Fibroblast of gingiva (primary cell): ENCODE measurements at regions not wholly inside any gene's neighbourhood (a gene's known extent, or its start where the extent isn't known, plus 50 kb on each side); places are given as distances from the start of the nearest gene placed in this dataset.
"Not testable (repeated sequence)": the region's sequence is repeated elsewhere in the genome, so short reads cannot be mapped to it uniquely, and the experiment has no call there.

ENCODE experiments used
- DNase-seq: peaks from one replicate; pipeline ENCODE4 v3.0.0-alpha.2; 2011; ENCODE audit warnings: low read depth

- peak; percentile 16 for DNase-seq
Observed at GRCh38 chr4:23022032-23022431, 329.3 kb downstream of the GBA3 start.

GRCh38 chr4:23021040-23021439 is 328.3 kb downstream of the GBA3 start:
- no peak for DNase-seq

- not testable (repeated sequence) for DNase-seq
Observed at GRCh38 chr4:23020399-23020798, 327.7 kb downstream of the GBA3 start.

GRCh38 chr4:23016981-23017380 is 324.2 kb downstream of the GBA3 start:
- DNase-seq = no peak

- DNase-seq = no peak
Observed at GRCh38 chr4:23015821-23016220, 323.1 kb downstream of the GBA3 start.

- DNase-seq = no peak
Observed at GRCh38 chr4:23009093-23009492, 316.4 kb downstream of the GBA3 start.

GRCh38 chr4:23006756-23007155 is 314.0 kb downstream of the GBA3 start:
- DNase-seq = no peak

- no peak for DNase-seq
Observed at GRCh38 chr4:23005691-23006090, 313.0 kb downstream of the GBA3 start.

- DNase-seq = no peak
Observed at GRCh38 chr4:23001478-23001877, 308.7 kb downstream of the GBA3 start.

GRCh38 chr4:22999419-22999818 is 306.7 kb downstream of the GBA3 start:
- DNase-seq = no peak

GRCh38 chr4:22997358-22998224 is 304.9 kb downstream of the GBA3 start:
- no peak for DNase-seq

- DNase-seq = no peak
Observed at GRCh38 chr4:22991576-22991975, 298.8 kb downstream of the GBA3 start.

- DNase-seq = no peak
Observed at GRCh38 chr4:22988526-22988925, 295.8 kb downstream of the GBA3 start.

- peak; percentile 2 for DNase-seq
Observed at GRCh38 chr4:22987870-22988269, 295.1 kb downstream of the GBA3 start.

- DNase-seq = no peak
Observed at GRCh38 chr4:22986881-22987280, 294.1 kb downstream of the GBA3 start.

- DNase-seq = no peak
Observed at GRCh38 chr4:22986262-22986661, 293.5 kb downstream of the GBA3 start.

GRCh38 chr4:22984390-22984789 is 291.7 kb downstream of the GBA3 start:
- DNase-seq = no peak

- no peak for DNase-seq
Observed at GRCh38 chr4:22978656-22979055, 285.9 kb downstream of the GBA3 start.

GRCh38 chr4:22970665-22971064 is 277.9 kb downstream of the GBA3 start:
- no peak for DNase-seq

GRCh38 chr4:22969287-22969896 is 276.7 kb downstream of the GBA3 start:
- DNase-seq = no peak

GRCh38 chr4:22962295-22962694 is 269.6 kb downstream of the GBA3 start:
- no peak for DNase-seq

GRCh38 chr4:22959483-22959882 is 266.7 kb downstream of the GBA3 start:
- DNase-seq = no peak

- DNase-seq = no peak
Observed at GRCh38 chr4:22957774-22958309, 265.1 kb downstream of the GBA3 start.
